ENCODE measurements at regions not wholly inside any gene's neighbourhood (a gene's known extent, or its start where the extent isn't known, plus 50 kb on each side); places are given as distances from the start of the nearest gene placed in this dataset.

DNA sequence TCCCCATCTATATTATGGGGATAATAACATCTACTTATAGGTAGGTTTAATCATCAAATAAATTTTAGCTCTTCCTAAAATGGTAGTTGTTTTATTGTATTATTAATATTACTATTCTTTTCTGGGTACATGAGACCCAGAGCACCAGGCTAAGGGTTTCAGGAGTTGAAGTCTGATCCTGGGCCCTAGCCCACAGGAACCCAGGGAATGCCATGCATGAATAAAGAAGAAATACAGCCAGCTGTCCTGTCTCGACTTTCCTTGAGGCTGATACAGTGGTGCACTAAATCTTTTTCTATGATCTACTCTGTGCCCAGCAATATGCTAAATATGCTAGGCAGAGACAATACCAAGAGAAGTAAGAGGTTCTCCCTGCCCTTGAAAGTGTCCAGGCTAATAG, 72.1 kb upstream of the ATP2C1 start:
- ChIA-PET POLR2A (no interaction called here), CTCF (no interaction called here)
- DNase-seq (ENCODE audit: extremely low spot score): no peak
- TF ChIP-seq FOXM1 (IDR thresholded peaks at IDR 0.05; ENCODE audit: borderline replicate concordance): no peak
- TF ChIP-seq L3MBTL2 (conservative IDR thresholded peaks at IDR 0.05): no peak
- TF ChIP-seq ARNT (IDR thresholded peaks at IDR 0.05): no peak
- no peak for TF ChIP-seq TARDBP (IDR thresholded peaks at IDR 0.05)
- no peak for TF ChIP-seq FOXA1 (IDR thresholded peaks at IDR 0.05)
- no peak for TF ChIP-seq HDGF (IDR thresholded peaks at IDR 0.05; ENCODE audit: borderline replicate concordance)
- no peak for TF ChIP-seq ELF4 (IDR thresholded peaks at IDR 0.05)
- TF ChIP-seq SUZ12 (IDR thresholded peaks at IDR 0.05): no peak
- TF ChIP-seq FOXK2 (IDR thresholded peaks at IDR 0.05): no peak
- no peak for TF ChIP-seq CTBP1 (IDR thresholded peaks at IDR 0.05; ENCODE audit: borderline replicate concordance)

DNA sequence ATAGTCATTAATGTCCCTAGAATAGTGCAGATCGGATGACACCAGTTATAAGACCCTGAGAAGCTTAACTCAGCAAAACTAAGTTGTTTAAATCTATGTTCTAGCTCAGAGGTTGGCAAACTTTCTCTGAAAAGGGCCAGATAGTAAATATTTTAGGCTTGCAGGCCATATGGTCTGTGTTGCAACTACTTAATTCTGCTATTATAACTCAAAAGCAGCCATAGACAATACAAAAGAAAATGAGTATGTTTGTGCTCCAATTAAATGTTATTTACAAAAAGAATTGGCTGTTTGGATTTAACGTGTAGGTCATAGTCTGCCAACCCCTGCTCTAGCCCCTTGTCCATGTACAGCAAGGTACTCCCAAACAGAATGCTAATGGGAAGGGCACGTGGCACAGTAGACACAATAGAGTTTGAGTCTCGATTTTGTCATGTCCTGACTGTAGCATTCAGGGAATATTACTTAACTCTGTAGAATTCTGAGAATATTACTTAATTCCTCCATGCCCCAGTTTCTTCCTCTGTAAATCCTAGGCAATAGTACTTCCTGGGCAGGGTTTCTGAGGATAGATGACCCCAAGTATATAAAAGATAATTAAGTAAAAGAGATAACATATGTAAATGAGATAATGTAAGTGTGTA, 70.5 kb upstream of the ATP2C1 start:
- ChIA-PET CTCF (no interaction called here), POLR2A (no interaction called here)
- no peak for DNase-seq (ENCODE audit: extremely low spot score)
- no peak for TF ChIP-seq FOXM1 (IDR thresholded peaks at IDR 0.05; ENCODE audit: borderline replicate concordance)
- TF ChIP-seq L3MBTL2 (conservative IDR thresholded peaks at IDR 0.05): no peak
- TF ChIP-seq ELF4 (IDR thresholded peaks at IDR 0.05): no peak
- TF ChIP-seq HDGF (IDR thresholded peaks at IDR 0.05; ENCODE audit: borderline replicate concordance): no peak
- TF ChIP-seq FOXK2 (IDR thresholded peaks at IDR 0.05): no peak
- no peak for TF ChIP-seq NFRKB (IDR thresholded peaks at IDR 0.05)
- no peak for TF ChIP-seq ZNF384 (IDR thresholded peaks at IDR 0.05)
- TF ChIP-seq, protein P1, sequence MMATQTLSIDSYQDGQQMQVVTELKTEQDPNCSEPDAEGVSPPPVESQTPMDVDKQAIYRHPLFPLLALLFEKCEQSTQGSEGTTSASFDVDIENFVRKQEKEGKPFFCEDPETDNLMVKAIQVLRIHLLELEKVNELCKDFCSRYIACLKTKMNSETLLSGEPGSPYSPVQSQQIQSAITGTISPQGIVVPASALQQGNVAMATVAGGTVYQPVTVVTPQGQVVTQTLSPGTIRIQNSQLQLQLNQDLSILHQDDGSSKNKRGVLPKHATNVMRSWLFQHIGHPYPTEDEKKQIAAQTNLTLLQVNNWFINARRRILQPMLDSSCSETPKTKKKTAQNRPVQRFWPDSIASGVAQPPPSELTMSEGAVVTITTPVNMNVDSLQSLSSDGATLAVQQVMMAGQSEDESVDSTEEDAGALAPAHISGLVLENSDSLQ (IDR thresholded peaks at IDR 0.05): no peak
- TF ChIP-seq FOXA1 (IDR thresholded peaks at IDR 0.05): no peak
- TF ChIP-seq ARNT (IDR thresholded peaks at IDR 0.05): no peak
- TF ChIP-seq SUZ12 (IDR thresholded peaks at IDR 0.05): no peak
- no peak for TF ChIP-seq SP1 (IDR thresholded peaks at IDR 0.05)

DNA sequence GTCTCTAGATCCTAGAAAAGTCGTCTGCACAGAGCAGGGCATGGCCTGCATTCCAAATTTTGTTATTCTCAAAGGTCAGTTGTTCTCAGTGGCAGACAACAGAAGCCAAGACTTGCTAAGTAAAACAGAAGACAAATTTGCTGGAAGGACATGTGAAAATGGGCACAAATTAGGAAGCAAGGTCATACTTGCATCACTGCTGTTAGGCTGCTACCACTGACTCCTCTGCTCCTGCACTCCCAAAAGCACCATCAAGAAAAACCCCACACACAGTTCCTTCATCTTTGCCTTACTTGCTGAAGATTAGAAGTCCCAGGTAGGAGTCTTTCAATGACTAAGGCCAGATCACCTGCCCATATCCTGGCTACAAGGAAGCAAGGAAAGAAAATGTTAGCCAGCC, 69.9 kb upstream of the ATP2C1 start:
- CTCF ChIA-PET: no interaction called here
- TF ChIP-seq, protein P1 (IDR thresholded peaks at IDR 0.05): no peak
- TF ChIP-seq NFRKB (IDR thresholded peaks at IDR 0.05): no peak
- TF ChIP-seq CTBP1 (IDR thresholded peaks at IDR 0.05; ENCODE audit: borderline replicate concordance): no peak
- no peak for TF ChIP-seq LEF1 (IDR thresholded peaks at IDR 0.05; ENCODE audit: borderline replicate concordance)
- no peak for TF ChIP-seq FOXA1 (IDR thresholded peaks at IDR 0.05)
- no peak for TF ChIP-seq ELF4 (IDR thresholded peaks at IDR 0.05)
- TF ChIP-seq TARDBP (IDR thresholded peaks at IDR 0.05): no peak
- no peak for TF ChIP-seq FOXK2 (IDR thresholded peaks at IDR 0.05)
- TF ChIP-seq HDGF (IDR thresholded peaks at IDR 0.05; ENCODE audit: borderline replicate concordance): no peak
- no peak for TF ChIP-seq L3MBTL2 (conservative IDR thresholded peaks at IDR 0.05)
- TF ChIP-seq SUZ12 (IDR thresholded peaks at IDR 0.05): no peak
- TF ChIP-seq ARNT (IDR thresholded peaks at IDR 0.05): no peak
- TF ChIP-seq BHLHE40 (IDR thresholded peaks at IDR 0.05; ENCODE audit: borderline replicate concordance): no peak
- no peak for TF ChIP-seq SP1 (IDR thresholded peaks at IDR 0.05)

DNA sequence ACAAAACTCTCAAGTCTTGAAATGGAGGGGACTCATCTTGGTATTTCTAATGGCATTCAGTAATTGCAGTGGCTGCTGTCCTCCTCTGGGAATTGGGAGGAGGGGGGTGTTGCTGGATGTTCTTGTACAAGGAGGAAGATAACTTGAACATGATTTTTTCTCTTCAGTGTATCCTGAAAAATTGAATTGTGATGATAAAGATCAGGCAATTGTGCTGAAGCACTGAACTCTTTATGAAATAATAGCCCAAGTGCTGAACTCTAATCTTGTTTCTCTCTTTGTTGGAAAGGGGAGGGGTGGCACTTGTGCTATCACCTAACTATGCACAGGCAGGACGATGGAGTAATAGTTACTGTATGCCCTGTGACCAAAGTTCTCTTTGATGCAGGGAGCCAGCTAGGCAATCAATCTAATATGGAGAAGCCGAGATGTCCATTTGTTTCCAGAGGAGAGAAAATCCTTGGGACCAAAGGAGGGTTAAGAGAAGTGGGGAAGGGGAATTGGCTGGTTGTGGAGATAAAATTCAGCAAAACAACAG, 68.1 kb upstream of the ATP2C1 start:
- DNase-seq (ENCODE audit: extremely low spot score): no peak
- ChIA-PET POLR2A (no interaction called here), CTCF (no interaction called here)
- TF ChIP-seq FOXA1 (IDR thresholded peaks at IDR 0.05) (no peak), CTBP1 (IDR thresholded peaks at IDR 0.05; ENCODE audit: borderline replicate concordance) (no peak), FOXK2 (IDR thresholded peaks at IDR 0.05) (no peak), HDGF (IDR thresholded peaks at IDR 0.05; ENCODE audit: borderline replicate concordance) (no peak), ARNT (IDR thresholded peaks at IDR 0.05) (no peak), L3MBTL2 (conservative IDR thresholded peaks at IDR 0.05) (no peak), SUZ12 (IDR thresholded peaks at IDR 0.05) (no peak), ZNF384 (IDR thresholded peaks at IDR 0.05) (no peak), ELF4 (IDR thresholded peaks at IDR 0.05) (no peak), TARDBP (IDR thresholded peaks at IDR 0.05) (no peak), NFRKB (IDR thresholded peaks at IDR 0.05) (no peak), BHLHE40 (IDR thresholded peaks at IDR 0.05; ENCODE audit: borderline replicate concordance) (no peak)

More for the DNA sequence above, 69.9 kb upstream of the ATP2C1 start:
- POLR2A ChIA-PET: no interaction called here
- no peak for DNase-seq (ENCODE audit: extremely low spot score)

DNA sequence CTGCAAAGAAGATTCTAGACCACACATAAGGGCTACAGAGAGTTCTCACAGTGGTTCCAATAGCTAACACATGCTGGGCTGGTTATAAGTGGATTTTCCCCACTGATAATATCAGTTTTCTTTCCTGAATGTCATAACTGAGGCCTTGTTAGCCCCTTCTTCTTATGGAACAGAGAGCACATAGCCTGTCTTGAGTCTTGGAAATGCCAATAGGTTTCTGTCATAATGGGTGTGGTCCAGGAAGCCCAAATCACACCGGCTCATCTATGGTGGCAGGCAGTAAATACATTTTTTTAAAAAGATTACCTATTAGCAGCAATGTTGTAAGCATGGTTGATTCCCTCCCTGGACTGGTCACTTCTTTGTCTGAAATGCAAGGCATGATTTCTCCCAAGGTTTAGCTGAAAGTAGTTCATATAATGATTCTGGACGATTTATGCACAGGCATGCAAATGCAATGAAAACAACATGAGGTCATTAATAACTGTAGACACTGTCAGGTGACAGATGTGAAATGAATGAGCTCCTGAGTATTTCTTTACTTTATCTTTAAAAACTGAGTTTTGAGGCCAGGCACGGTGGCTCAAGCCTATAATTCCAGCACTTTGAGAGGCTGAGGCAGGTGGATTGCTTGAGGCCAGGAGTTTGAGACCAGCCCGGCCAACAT, 67.2 kb upstream of the ATP2C1 start:
- ChIA-PET CTCF (no interaction called here), POLR2A (no interaction called here)
- DNase-seq (ENCODE audit: extremely low spot score): no peak
- TF ChIP-seq HDGF (IDR thresholded peaks at IDR 0.05; ENCODE audit: borderline replicate concordance) (no peak), FOXM1 (IDR thresholded peaks at IDR 0.05; ENCODE audit: borderline replicate concordance) (no peak), LEF1 (IDR thresholded peaks at IDR 0.05; ENCODE audit: borderline replicate concordance) (no peak), FOXK2 (IDR thresholded peaks at IDR 0.05) (no peak), TARDBP (IDR thresholded peaks at IDR 0.05) (no peak), NFRKB (IDR thresholded peaks at IDR 0.05) (no peak)

DNA sequence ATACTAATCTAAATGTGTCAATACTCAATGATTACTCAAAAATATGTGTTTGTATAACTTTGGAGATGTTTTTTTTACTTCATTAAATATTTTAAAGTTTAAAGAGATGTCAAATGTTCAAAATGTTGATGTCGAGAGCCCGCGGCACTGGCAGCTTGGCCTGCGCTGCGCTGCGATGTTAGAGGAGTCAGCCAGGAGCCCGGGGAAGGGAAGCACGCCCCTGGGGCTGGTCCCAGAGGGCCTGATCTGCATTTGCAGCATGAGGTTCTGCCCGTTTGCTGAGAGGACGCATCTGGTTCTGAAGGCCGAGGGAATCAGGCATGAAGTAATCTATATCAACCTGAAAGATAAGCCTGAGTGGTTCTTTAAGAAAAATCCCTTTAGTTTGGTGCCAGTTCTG, 66.4 kb upstream of the ATP2C1 start:
- CTCF ChIA-PET: no interaction called here
- DNase-seq (ENCODE audit: extremely low spot score): no peak
- POLR2A ChIA-PET: no interaction called here
- TF ChIP-seq ELF4 (IDR thresholded peaks at IDR 0.05): no peak
- TF ChIP-seq FOXA1 (IDR thresholded peaks at IDR 0.05): no peak
- TF ChIP-seq ZNF384 (IDR thresholded peaks at IDR 0.05): no peak
- TF ChIP-seq NFRKB (IDR thresholded peaks at IDR 0.05): no peak
- no peak for TF ChIP-seq SUZ12 (IDR thresholded peaks at IDR 0.05)
- TF ChIP-seq FOXM1 (IDR thresholded peaks at IDR 0.05; ENCODE audit: borderline replicate concordance): no peak
- TF ChIP-seq LEF1 (IDR thresholded peaks at IDR 0.05; ENCODE audit: borderline replicate concordance): no peak
- TF ChIP-seq FOXK2 (IDR thresholded peaks at IDR 0.05): no peak
- TF ChIP-seq TARDBP (IDR thresholded peaks at IDR 0.05): no peak
